SH-SY5Y (cell line): ENCODE measurements at regions not wholly inside any gene's neighbourhood (a gene's known extent, or its start where the extent isn't known, plus 50 kb on each side); places are given as distances from the start of the nearest gene placed in this dataset.

Source experiments
- GATA2 ChIP-seq: IDR thresholded peaks from 2 replicates; pipeline ENCODE4 v1.6.1; 2011; ENCODE audit warnings: mild to moderate bottlenecking, low read depth, low read length
- GATA3 ChIP-seq: IDR thresholded peaks from 2 replicates; pipeline ENCODE4 v1.6.1; 2011; ENCODE audit warnings: low read depth, mild to moderate bottlenecking, low read length, moderate library complexity

- TF ChIP-seq GATA2: no peak
- no peak for TF ChIP-seq GATA3
Measured at GRCh38 chr3:139794469-139795265, 116.9 kb upstream of the NMNAT3 start.
